Esophagus muscularis mucosa (tissue), 4 donors: ENCODE measurements at regions not wholly inside any gene's neighbourhood (a gene's known extent, or its start where the extent isn't known, plus 50 kb on each side); places are given as distances from the start of the nearest gene placed in this dataset.

Source experiments
- DNase-seq: peaks from one replicate; pipeline ENCODE4 v3.0.0-alpha.2; 2017; ENCODE audit errors: extremely low spot score
- H3K27ac ChIP-seq, 4 donors: fragments of 200-600 bp; sonication (generic); replicated peaks in 1 of 4; 1 replicate in 3 of 4; 2 replicates in 1 of 4; pipeline ENCODE4 v1.5.1; 2016 to 2019; ENCODE audit warnings: mild to moderate bottlenecking in 1 of 4
- H3K27me3 ChIP-seq, 4 donors: fragments of 200-600 bp; sonication (generic); one replicate each; pipeline versions ENCODE4 v1.5.1 to v1.6.0; 2016 to 2019
- H3K36me3 ChIP-seq, 4 donors: fragments of 200-600 bp; sonication (generic); one replicate each; pipeline ENCODE4 v1.5.1; 2016 to 2019
- H3K4me1 ChIP-seq, 4 donors: fragments of 200-600 bp; sonication (generic); one replicate each; pipeline ENCODE4 v1.5.1; 2016 to 2019
- H3K4me3 ChIP-seq, 4 donors: fragments of 200-600 bp; sonication (generic); 1 replicate in 2 of 4; 2 replicates in 2 of 4; pipeline ENCODE4 v1.5.1; 2016 to 2019; ENCODE audit warnings: mild to moderate bottlenecking in 4 of 4, moderate library complexity in 1 of 4
- H3K9me3 ChIP-seq, 4 donors: fragments of 200-600 bp; sonication (generic); 1 replicate in 3 of 4; 2 replicates in 1 of 4; pipeline ENCODE4 v1.5.1; 2016 to 2019
- EP300 ChIP-seq: sonication (generic); formaldehyde crosslinking; IDR thresholded peaks from one replicate; pipeline ENCODE4 v1.6.1; 2017; ENCODE audit warnings: antibody characterized with exemption
- POLR2A ChIP-seq: fragments of 450-650 bp; IDR thresholded peaks from one replicate; pipeline ENCODE4 v1.6.1; 2017; ENCODE audit warnings: antibody characterized with exemption, moderate library complexity, mild to moderate bottlenecking, low read depth
- POLR2AphosphoS5 ChIP-seq, 2 donors: sonication (generic); formaldehyde crosslinking; IDR thresholded peaks; one replicate each; pipeline ENCODE4 v1.6.1; 2017; ENCODE audit warnings: antibody characterized with exemption in 2 of 2
- WGBS: methylation state at CpG from one replicate; pipeline ENCODE4 v1.1.5; 2018; 5-methylcytosine and 5-hydroxymethylcytosine counted together
- intact Hi-C: fragments of 100-400 bp; cut with DNase I; formaldehyde crosslinking; loops from one replicate; pipeline ENCODE4 v1.15.1; 2023
- small RNA-seq, 3 donors: library from RNA; depleted of rRNA; stranded (forward); fragments of <200 nt; gene quantifications; one replicate each; pipeline ENCODE3, GENCODE V24; 2016
- TF ChIP-seq, protein P1 (sequence below), 3 experiments: fragments of 200-600 bp in 2 of 3; fragments of 450-650 bp in 1 of 3; sonication (generic) in 2 of 3; IDR thresholded peaks; one replicate each; pipeline ENCODE4 v1.5.1; 2017 to 2019; ENCODE audit warnings: antibody characterized with exemption in 3 of 3, mild to moderate bottlenecking in 2 of 3, moderate library complexity in 1 of 3

DNA sequence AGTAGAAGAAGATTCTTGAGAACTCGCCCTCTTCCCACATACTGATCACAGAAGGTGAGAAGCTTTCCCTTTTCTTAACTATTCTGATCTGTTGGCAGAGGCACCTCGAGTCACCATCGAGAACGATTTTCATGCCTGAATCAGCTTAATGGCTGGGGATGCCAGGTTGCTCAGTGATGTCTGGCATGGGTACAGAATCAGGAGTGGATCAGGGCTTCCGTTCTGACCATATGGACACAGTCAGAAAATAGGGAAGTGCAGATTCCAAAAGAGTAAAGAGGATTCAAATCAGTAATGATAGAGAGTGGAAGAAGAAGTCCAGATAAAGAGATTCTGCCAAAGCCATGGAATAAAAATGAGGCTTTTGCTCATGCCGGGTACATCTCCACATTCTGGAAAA is 52.0 kb upstream of the GRB10 start:
- intact Hi-C loops, result no loop called here
- WGBS, result 86% methylated on average over 6 of the region's 6 CpGs
- no peak for DNase-seq
- no peak overlapping the region for H3K4me3 ChIP-seq
- H3K27ac ChIP-seq, result no peak overlapping the region
- H3K36me3 ChIP-seq, result no peaks in the 10 kb centered on the region
- H3K27me3 ChIP-seq, result peaks cover 0 to 15% (median 0%) of the 10 kb centered on the region in 4 donors
- no peaks in the 10 kb centered on the region for H3K9me3 ChIP-seq
- peaks cover 0 to 6% (median 0%) of the 10 kb centered on the region in 4 donors for H3K4me1 ChIP-seq
- TF ChIP-seq POLR2AphosphoS5 (IDR thresholded peaks at IDR 0.05) (no peak), POLR2A (no peak), EP300 (no peak)
- TF ChIP-seq, protein P1, sequence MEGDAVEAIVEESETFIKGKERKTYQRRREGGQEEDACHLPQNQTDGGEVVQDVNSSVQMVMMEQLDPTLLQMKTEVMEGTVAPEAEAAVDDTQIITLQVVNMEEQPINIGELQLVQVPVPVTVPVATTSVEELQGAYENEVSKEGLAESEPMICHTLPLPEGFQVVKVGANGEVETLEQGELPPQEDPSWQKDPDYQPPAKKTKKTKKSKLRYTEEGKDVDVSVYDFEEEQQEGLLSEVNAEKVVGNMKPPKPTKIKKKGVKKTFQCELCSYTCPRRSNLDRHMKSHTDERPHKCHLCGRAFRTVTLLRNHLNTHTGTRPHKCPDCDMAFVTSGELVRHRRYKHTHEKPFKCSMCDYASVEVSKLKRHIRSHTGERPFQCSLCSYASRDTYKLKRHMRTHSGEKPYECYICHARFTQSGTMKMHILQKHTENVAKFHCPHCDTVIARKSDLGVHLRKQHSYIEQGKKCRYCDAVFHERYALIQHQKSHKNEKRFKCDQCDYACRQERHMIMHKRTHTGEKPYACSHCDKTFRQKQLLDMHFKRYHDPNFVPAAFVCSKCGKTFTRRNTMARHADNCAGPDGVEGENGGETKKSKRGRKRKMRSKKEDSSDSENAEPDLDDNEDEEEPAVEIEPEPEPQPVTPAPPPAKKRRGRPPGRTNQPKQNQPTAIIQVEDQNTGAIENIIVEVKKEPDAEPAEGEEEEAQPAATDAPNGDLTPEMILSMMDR (IDR thresholded peaks at IDR 0.05), result no peak

- no peak overlapping the region for H3K4me3 ChIP-seq
- no peaks in the 10 kb centered on the region for H3K36me3 ChIP-seq
- TF ChIP-seq EP300 (no peak), POLR2A (no peak), POLR2AphosphoS5 (IDR thresholded peaks at IDR 0.05) (no peak)
- TF ChIP-seq, protein P1 (IDR thresholded peaks at IDR 0.05), result no peak
- H3K9me3 ChIP-seq, result no peaks in the 10 kb centered on the region
- WGBS, result 65% methylated on average over 1 of the region's 1 CpG
- peaks cover 0 to 15% (median 0%) of the 10 kb centered on the region in 4 donors for H3K27me3 ChIP-seq
- no peak for DNase-seq
- H3K27ac ChIP-seq, result no peak overlapping the region
- H3K4me1 ChIP-seq, result no peaks in the 10 kb centered on the region
- intact Hi-C loops, result no loop called here
Observed at GRCh38 chr7:50834031-50834535, 51.4 kb upstream of the GRB10 start.

GRCh38 chr7:50832744-50833143 is 50.0 kb upstream of the GRB10 start:
- Histone ChIP-seq H3K27ac (no peak overlapping the region), H3K27me3 (peaks cover 0 to 15% (median 0%) of the 10 kb centered on the region in 4 donors), H3K4me1 (no peaks in the 10 kb centered on the region), H3K36me3 (no peaks in the 10 kb centered on the region), H3K4me3 (no peak overlapping the region), H3K9me3 (no peaks in the 10 kb centered on the region)
- WGBS, result 61% methylated on average over 3 of the region's 3 CpGs
- no peak for DNase-seq
- TF ChIP-seq, protein P1 (IDR thresholded peaks at IDR 0.05), result no peak
- no peak for TF ChIP-seq POLR2A
- no peak for TF ChIP-seq POLR2AphosphoS5 (IDR thresholded peaks at IDR 0.05)
- intact Hi-C loops, result no loop called here

Small RNAs in the stretch of these regions (small RNA-seq; reads per million reads assigned to genes)
- gene AC009296.1 (0 reads per million in 3 donors), gene RF00394 (0 reads per million in 3 donors)
